ENCODE measurements at regions not wholly inside any gene's neighbourhood (a gene's known extent, or its start where the extent isn't known, plus 50 kb on each side); places are given as distances from the start of the nearest gene placed in this dataset.
A peak's percentile ranks its signal among the peaks of the same experiment; 100 is the strongest.
"Not testable (repeated sequence)": the region's sequence is repeated elsewhere in the genome, so short reads cannot be mapped to it uniquely, and the experiment has no call there.

GRCh38 chr2:242085941-242086621 lies 216.6 kb downstream of the RTP5 start:
- H3K36me3 ChIP-seq = no peaks in the 10 kb centered on the region
- H3K4me3 ChIP-seq = peak overlapping the region in 5 of 8 donors; percentile 11 to 53 (median 14)
- WGBS, 5 donors = 10 to 28% (median 20%) methylated on average over 6 of the region's 6 CpGs
- H3K27ac ChIP-seq = peak overlapping the region; percentile 24 to 80 (median 68)
- peaks cover 0 to 5% (median 0%) of the 10 kb centered on the region in 7 donors for H3K27me3 ChIP-seq (replicated peaks in 1 of 7)
- H3K9me3 ChIP-seq = no peaks in the 10 kb centered on the region
- TF ChIP-seq POLR2A (IDR thresholded peaks at IDR 0.05) (peak in 1 of 3 donors; percentile 20), POLR2AphosphoS5 (IDR thresholded peaks at IDR 0.05) (peak in 2 of 3 donors; percentile 7 to 70)
- TF ChIP-seq, protein P1, sequence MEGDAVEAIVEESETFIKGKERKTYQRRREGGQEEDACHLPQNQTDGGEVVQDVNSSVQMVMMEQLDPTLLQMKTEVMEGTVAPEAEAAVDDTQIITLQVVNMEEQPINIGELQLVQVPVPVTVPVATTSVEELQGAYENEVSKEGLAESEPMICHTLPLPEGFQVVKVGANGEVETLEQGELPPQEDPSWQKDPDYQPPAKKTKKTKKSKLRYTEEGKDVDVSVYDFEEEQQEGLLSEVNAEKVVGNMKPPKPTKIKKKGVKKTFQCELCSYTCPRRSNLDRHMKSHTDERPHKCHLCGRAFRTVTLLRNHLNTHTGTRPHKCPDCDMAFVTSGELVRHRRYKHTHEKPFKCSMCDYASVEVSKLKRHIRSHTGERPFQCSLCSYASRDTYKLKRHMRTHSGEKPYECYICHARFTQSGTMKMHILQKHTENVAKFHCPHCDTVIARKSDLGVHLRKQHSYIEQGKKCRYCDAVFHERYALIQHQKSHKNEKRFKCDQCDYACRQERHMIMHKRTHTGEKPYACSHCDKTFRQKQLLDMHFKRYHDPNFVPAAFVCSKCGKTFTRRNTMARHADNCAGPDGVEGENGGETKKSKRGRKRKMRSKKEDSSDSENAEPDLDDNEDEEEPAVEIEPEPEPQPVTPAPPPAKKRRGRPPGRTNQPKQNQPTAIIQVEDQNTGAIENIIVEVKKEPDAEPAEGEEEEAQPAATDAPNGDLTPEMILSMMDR (IDR thresholded peaks at IDR 0.05 in 8 of 11, conservative IDR thresholded peaks at IDR 0.05 in 3 of 11) = no peak
- intact Hi-C loops (cut with DNase I; ENCODE audit: low total_unique reads) = no loop called here
- DNase-seq = peak; percentile 83
- peaks cover 5 to 41% (median 29%) of the 10 kb centered on the region in 6 donors for H3K4me1 ChIP-seq

- not testable (repeated sequence) for DNase-seq
- H3K27ac ChIP-seq = peak overlapping the region; percentile 32 to 89 (median 78)
- WGBS, 5 donors = 0 to 2% (median 1%) methylated on average over 13 to 34 of the region's 37 CpGs
Observed at GRCh38 chr2:242088044-242088443, 218.5 kb downstream of the RTP5 start.

GRCh38 chr2:242088471-242089212 lies 219.1 kb downstream of the RTP5 start:
- H3K27me3 ChIP-seq (replicated peaks in 1 of 7) = no peaks in the 10 kb centered on the region
- peak overlapping the region in 7 of 8 donors; percentile 32 to 89 (median 82) for H3K27ac ChIP-seq
- DNase-seq = peak; percentile 99
- peaks cover 5 to 58% (median 30%) of the 10 kb centered on the region in 6 donors for H3K4me1 ChIP-seq
- TF ChIP-seq POLR2A (IDR thresholded peaks at IDR 0.05) (peak in 1 of 3 donors; percentile 22), POLR2AphosphoS5 (IDR thresholded peaks at IDR 0.05) (peak; percentile 90 to 95 (median 92))
- TF ChIP-seq, protein P1 (IDR thresholded peaks at IDR 0.05 in 8 of 11, conservative IDR thresholded peaks at IDR 0.05 in 3 of 11) = no peak
- H3K36me3 ChIP-seq = no peaks in the 10 kb centered on the region
- peak overlapping the region; percentile 75 to 95 (median 88) for H3K4me3 ChIP-seq
- WGBS, 5 donors = 0 to 1% (median 1%) methylated on average over 54 to 103 of the region's 103 CpGs
- H3K9me3 ChIP-seq = no peaks in the 10 kb centered on the region
- intact Hi-C loops (cut with DNase I; ENCODE audit: low total_unique reads) = no loop called here

More at GRCh38 chr2:242088044-242088443, 218.5 kb downstream of the RTP5 start:
- H3K36me3 ChIP-seq; H3K27me3 ChIP-seq (replicated peaks in 1 of 7); H3K9me3 ChIP-seq; intact Hi-C loops (cut with DNase I; ENCODE audit: low total_unique reads): not testable (repeated sequence)
- peaks cover 5 to 56% (median 30%) of the 10 kb centered on the region in 6 donors for H3K4me1 ChIP-seq
- peak overlapping the region; percentile 41 to 95 (median 88) for H3K4me3 ChIP-seq

DNA sequence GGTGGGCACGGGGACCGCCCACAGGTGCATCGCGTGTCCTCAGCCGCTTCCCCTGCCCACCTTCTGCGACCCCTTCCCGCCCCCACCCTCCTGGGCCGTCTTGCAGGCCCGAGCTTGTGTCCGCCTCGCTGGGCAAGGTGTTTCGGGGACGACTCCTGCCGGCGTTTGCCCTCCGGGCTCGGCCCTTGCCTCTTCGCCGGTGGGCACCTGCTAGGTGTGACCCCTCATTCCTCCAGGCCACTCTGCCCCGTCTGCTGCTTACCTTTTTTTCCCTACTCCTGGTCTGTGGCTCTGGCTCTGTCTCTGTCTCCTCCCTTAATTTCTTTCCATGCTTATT lies 219.7 kb downstream of the RTP5 start:
- H3K27me3 ChIP-seq (replicated peaks in 1 of 7); intact Hi-C loops (cut with DNase I; ENCODE audit: low total_unique reads); H3K36me3 ChIP-seq; H3K9me3 ChIP-seq; DNase-seq: not testable (repeated sequence)
- peak overlapping the region in 3 of 8 donors; percentile 83 to 89 (median 88) for H3K27ac ChIP-seq
- 2 to 14% (median 6%) methylated on average over 6 to 20 of the region's 20 CpGs; no CpG with 5 or more reads in 1 of the 5 donors for WGBS, 5 donors
- peak overlapping the region; percentile 75 to 95 (median 88) for H3K4me3 ChIP-seq
- peaks cover 5 to 63% (median 30%) of the 10 kb centered on the region in 6 donors for H3K4me1 ChIP-seq

DNA sequence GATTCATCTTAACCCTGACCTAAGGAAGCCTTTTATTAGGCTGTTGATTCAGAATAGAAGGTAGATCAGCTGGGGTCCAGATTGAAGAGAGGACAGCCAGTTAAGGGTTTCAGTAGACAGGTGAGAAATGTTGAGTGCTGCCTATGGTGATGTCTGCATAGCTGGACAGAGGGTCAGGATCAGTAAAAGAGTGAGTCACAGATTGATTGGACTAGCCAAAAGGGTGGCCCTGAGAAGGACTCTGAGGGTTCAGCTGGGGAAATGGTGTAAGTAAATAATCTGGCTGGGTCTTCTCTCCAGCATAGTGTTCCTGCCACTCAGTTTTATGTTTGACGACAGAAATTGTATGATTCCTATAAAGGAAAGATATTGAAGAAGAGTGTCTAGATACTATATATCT lies 227.7 kb downstream of the RTP5 start:
- 96 to 100% (median 98%) methylated on average over 1 of the region's 1 CpG for WGBS, 5 donors
- not testable (repeated sequence) for DNase-seq

More for the DNA sequence above, 227.7 kb downstream of the RTP5 start:
- H3K27me3 ChIP-seq (replicated peaks in 1 of 7); H3K4me3 ChIP-seq; intact Hi-C loops (cut with DNase I; ENCODE audit: low total_unique reads); H3K27ac ChIP-seq; H3K9me3 ChIP-seq: not testable (repeated sequence)
- Histone ChIP-seq H3K4me1 (peaks cover 0 to 36% (median 14%) of the 10 kb centered on the region in 6 donors), H3K36me3 (peaks cover 0 to 63% (median 16%) of the 10 kb centered on the region in 6 donors)
